HG03175 (cell line): ENCODE measurements at regions not wholly inside any gene's neighbourhood (a gene's known extent, or its start where the extent isn't known, plus 50 kb on each side); places are given as distances from the start of the nearest gene placed in this dataset.
"Not testable (repeated sequence)": the region's sequence is repeated elsewhere in the genome, so short reads cannot be mapped to it uniquely, and the experiment has no call there.

Experiments used
- ATAC-seq: cut with Tn5 transposase; IDR thresholded peaks from one replicate; pipeline ENCODE4 v1.9.1; 2021; ENCODE audit warnings: mild to moderate bottlenecking, moderate library complexity; ENCODE audit not compliant: unreplicated experiment

- not testable (repeated sequence) for ATAC-seq
These were observed 379.7 kb upstream of the GYPC start for GRCh38 chr2:126276268-126276667.

GRCh38 chr2:126288362-126288761 is 367.6 kb upstream of the GYPC start:
- ATAC-seq, result no peak

GRCh38 chr2:126293962-126294361 is 362.0 kb upstream of the GYPC start:
- not testable (repeated sequence) for ATAC-seq

GRCh38 chr2:126299469-126299976 is 356.4 kb upstream of the GYPC start:
- no peak for ATAC-seq

- ATAC-seq, result no peak
These were observed 355.6 kb upstream of the GYPC start for GRCh38 chr2:126300348-126300747.

GRCh38 chr2:126302043-126302442 is 353.9 kb upstream of the GYPC start:
- ATAC-seq, result no peak

GRCh38 chr2:126303113-126303512 is 352.8 kb upstream of the GYPC start:
- no peak for ATAC-seq

GRCh38 chr2:126304154-126304553 is 351.8 kb upstream of the GYPC start:
- ATAC-seq, result no peak

- ATAC-seq, result no peak
These were observed 349.4 kb upstream of the GYPC start for GRCh38 chr2:126306539-126306938.

GRCh38 chr2:126307740-126308139 is 348.2 kb upstream of the GYPC start:
- no peak for ATAC-seq

- no peak for ATAC-seq
These were observed 346.8 kb upstream of the GYPC start for GRCh38 chr2:126309185-126309584.

GRCh38 chr2:126312579-126312978 is 343.4 kb upstream of the GYPC start:
- ATAC-seq, result no peak

- no peak for ATAC-seq
These were observed 340.1 kb upstream of the GYPC start for GRCh38 chr2:126315828-126316227.

GRCh38 chr2:126317790-126318431 is 338.0 kb upstream of the GYPC start:
- no peak for ATAC-seq

- ATAC-seq, result no peak
These were observed 333.6 kb upstream of the GYPC start for GRCh38 chr2:126322342-126322741.

- ATAC-seq, result no peak
These were observed 330.8 kb upstream of the GYPC start for GRCh38 chr2:126325202-126325601.

GRCh38 chr2:126329173-126329572 is 326.8 kb upstream of the GYPC start:
- no peak for ATAC-seq

GRCh38 chr2:126342457-126342856 is 313.5 kb upstream of the GYPC start:
- ATAC-seq, result no peak

GRCh38 chr2:126343136-126343535 is 312.8 kb upstream of the GYPC start:
- no peak for ATAC-seq

- ATAC-seq, result no peak
These were observed 311.5 kb upstream of the GYPC start for GRCh38 chr2:126344493-126344892.

GRCh38 chr2:126345691-126346090 is 310.3 kb upstream of the GYPC start:
- no peak for ATAC-seq

GRCh38 chr2:126356631-126357030 is 299.3 kb upstream of the GYPC start:
- no peak for ATAC-seq

GRCh38 chr2:126358122-126358521 is 297.8 kb upstream of the GYPC start:
- no peak for ATAC-seq
